OCI-LY1 (cell line): ENCODE measurements at regions not wholly inside any gene's neighbourhood (a gene's known extent, or its start where the extent isn't known, plus 50 kb on each side); places are given as distances from the start of the nearest gene placed in this dataset.

Experiments used
- EZH2 ChIP-seq: fragments of 200-600 bp; sonication (generic), shearing (Covaris generic); IDR thresholded peaks from 2 replicates; pipeline ENCODE4 v1.8.0; 2017; ENCODE audit warnings: borderline replicate concordance, mixed run types, mild to moderate bottlenecking, antibody characterized with exemption, low read length, moderate library complexity, mixed read lengths
- TF ChIP-seq, protein P1 (sequence below): fragments of 200-600 bp; sonication (generic), shearing (Covaris generic); IDR thresholded peaks from 2 replicates; pipeline ENCODE4 v1.5.1; 2017; ENCODE audit warnings: mild to moderate bottlenecking, antibody characterized with exemption, low read length, moderate library complexity, mixed read lengths

DNA sequence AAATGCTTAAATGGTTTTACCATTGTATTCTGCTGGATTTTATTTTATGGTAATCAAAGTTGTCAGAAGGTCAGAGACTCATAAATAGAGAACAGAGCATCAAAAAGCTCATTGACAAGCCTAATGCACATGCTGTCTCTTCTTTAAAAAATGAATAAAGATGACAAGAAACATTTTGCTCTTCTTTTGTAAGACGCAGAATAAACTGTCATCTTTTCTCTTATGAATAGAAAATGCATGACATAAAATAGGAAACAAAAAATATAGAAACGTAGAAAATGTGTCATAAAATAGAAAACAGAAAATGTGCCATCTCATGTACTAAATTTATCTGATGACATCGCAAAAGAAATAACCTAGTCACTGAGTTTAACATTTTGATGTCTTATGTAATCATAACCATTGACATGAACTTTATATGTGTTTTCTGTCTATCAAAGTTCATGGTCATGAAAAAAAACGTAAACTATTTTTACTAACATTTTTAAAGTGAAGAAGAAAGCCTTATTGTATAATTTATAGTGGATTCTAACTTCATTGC lies 484.1 kb downstream of the TRIML1 start:
- TF ChIP-seq EZH2: no peak
- TF ChIP-seq, protein P1, sequence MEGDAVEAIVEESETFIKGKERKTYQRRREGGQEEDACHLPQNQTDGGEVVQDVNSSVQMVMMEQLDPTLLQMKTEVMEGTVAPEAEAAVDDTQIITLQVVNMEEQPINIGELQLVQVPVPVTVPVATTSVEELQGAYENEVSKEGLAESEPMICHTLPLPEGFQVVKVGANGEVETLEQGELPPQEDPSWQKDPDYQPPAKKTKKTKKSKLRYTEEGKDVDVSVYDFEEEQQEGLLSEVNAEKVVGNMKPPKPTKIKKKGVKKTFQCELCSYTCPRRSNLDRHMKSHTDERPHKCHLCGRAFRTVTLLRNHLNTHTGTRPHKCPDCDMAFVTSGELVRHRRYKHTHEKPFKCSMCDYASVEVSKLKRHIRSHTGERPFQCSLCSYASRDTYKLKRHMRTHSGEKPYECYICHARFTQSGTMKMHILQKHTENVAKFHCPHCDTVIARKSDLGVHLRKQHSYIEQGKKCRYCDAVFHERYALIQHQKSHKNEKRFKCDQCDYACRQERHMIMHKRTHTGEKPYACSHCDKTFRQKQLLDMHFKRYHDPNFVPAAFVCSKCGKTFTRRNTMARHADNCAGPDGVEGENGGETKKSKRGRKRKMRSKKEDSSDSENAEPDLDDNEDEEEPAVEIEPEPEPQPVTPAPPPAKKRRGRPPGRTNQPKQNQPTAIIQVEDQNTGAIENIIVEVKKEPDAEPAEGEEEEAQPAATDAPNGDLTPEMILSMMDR: no peak
